Coronary artery (tissue), 2 donors: ENCODE measurements at regions not wholly inside any gene's neighbourhood (a gene's known extent, or its start where the extent isn't known, plus 50 kb on each side); places are given as distances from the start of the nearest gene placed in this dataset.

Experiments
- DNase-seq: peaks from one replicate; pipeline ENCODE4 v3.0.0-alpha.2; 2017; ENCODE audit warnings: low spot score
- H3K27ac ChIP-seq, 2 donors: fragments of 200-600 bp; sonication (generic); one replicate each; pipeline ENCODE4 v1.5.1; 2016 to 2019
- H3K4me3 ChIP-seq: fragments of 200-600 bp; sonication (generic); 2 replicates; pipeline ENCODE4 v1.5.1; 2016; ENCODE audit warnings: mild to moderate bottlenecking, moderate library complexity
- TF ChIP-seq, protein P1 (sequence below): fragments of 200-600 bp; sonication (generic); IDR thresholded peaks from one replicate; pipeline ENCODE4 v1.5.1; 2019; ENCODE audit warnings: antibody characterized with exemption

DNA sequence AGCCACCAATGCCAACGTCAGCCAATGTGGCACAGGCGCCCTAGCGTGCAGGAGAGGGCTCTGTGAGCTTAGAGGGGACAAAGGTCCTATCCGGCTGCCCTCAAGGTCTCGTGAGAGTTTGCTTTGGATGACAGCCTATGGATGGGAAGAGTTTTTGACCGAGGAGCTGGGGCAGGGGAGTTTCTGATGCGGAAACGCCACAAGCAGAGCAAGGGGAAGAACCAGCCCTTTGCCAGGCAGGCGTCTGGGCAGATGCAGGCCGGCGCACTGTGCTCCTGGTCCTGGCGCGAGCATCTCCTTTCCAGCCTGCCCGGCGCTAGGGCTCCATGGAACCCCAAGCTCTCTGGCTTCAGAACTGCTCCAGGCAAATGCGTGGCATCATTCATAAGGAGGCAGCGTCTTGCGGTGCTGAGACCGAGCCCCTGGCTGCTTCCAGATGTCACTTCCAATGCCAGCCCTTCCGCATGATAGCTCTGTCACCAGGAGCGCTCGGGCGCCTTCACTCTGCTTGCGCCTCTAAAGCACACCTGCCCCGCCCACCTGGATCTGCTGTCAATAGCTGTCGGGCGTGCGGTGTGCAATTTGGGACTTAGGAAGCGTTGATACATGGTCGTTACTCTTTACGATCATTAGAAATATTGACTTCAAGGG, 374.9 kb upstream of the IRX1 start:
- no peak for DNase-seq
- H3K4me3 ChIP-seq, result no peak overlapping the region
- TF ChIP-seq, protein P1, sequence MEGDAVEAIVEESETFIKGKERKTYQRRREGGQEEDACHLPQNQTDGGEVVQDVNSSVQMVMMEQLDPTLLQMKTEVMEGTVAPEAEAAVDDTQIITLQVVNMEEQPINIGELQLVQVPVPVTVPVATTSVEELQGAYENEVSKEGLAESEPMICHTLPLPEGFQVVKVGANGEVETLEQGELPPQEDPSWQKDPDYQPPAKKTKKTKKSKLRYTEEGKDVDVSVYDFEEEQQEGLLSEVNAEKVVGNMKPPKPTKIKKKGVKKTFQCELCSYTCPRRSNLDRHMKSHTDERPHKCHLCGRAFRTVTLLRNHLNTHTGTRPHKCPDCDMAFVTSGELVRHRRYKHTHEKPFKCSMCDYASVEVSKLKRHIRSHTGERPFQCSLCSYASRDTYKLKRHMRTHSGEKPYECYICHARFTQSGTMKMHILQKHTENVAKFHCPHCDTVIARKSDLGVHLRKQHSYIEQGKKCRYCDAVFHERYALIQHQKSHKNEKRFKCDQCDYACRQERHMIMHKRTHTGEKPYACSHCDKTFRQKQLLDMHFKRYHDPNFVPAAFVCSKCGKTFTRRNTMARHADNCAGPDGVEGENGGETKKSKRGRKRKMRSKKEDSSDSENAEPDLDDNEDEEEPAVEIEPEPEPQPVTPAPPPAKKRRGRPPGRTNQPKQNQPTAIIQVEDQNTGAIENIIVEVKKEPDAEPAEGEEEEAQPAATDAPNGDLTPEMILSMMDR, result no peak
- no peak overlapping the region for H3K27ac ChIP-seq

DNA sequence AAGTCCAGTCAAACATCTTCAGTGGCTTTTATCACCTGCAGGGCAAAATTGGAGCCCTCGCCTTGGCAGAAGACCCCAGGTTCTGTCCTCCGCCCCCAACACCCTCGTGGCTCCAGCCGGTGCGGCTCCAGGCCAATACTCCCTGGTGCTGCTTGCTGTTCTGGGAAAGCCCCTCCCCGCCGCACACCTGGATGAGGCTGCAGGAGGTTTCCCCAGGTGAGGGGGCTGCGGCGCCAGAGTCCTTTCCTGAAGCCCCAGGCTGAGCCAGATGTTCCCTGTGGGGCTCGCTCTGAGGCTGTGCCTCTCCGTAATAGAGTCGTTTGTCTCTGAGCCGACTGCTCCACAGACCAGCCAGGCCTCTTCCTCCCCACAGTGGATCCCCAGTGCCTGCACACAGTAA, 375.4 kb upstream of the IRX1 start:
- no peak overlapping the region for H3K4me3 ChIP-seq
- peak; percentile 62 for DNase-seq
- TF ChIP-seq, protein P1, result no peak
- H3K27ac ChIP-seq, result no peak overlapping the region

DNA sequence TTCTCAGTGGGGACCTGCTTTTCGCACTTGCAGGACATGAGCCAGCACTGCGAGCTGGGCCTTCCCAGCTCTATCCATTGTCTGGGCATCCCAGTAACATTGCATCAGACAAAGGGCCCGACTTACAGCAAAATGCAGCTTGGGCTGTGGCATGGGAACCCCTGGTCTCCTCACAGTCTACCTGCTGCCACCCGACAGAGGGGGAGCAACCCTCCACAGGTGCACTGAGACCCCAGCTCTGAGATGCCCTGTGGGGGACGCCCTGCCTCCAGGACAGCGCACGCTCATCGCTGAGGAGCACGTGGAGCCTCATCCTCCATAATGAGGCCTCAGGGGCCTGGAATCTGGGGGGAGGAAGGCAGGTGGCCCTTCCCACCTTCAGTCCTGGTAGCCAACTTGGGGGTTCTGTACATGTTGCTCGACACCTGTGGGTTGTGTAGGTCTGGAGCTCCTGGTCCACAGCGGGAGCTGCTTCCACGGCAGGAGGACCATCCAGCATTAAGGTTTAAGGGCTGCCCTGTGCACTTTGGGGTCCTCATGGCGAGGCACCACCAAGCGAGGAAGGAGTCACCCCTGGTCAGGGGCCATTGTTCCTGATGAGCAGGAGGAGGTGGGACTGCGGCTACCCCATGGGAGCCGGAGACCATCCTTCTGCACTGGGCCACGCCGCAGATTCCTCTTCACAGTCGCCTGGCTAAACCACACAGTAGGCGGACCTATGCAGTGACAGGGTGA, 376.5 kb upstream of the IRX1 start:
- Histone ChIP-seq H3K27ac (no peak overlapping the region), H3K4me3 (no peak overlapping the region)
- TF ChIP-seq, protein P1, result no peak
- peak; percentile 60 for DNase-seq

GRCh38 chr5:3217771-3218495, 377.7 kb upstream of the IRX1 start:
- Histone ChIP-seq H3K27ac (no peak overlapping the region), H3K4me3 (no peak overlapping the region)
- TF ChIP-seq, protein P1, result no peak
- DNase-seq, result peak; percentile 58

DNA sequence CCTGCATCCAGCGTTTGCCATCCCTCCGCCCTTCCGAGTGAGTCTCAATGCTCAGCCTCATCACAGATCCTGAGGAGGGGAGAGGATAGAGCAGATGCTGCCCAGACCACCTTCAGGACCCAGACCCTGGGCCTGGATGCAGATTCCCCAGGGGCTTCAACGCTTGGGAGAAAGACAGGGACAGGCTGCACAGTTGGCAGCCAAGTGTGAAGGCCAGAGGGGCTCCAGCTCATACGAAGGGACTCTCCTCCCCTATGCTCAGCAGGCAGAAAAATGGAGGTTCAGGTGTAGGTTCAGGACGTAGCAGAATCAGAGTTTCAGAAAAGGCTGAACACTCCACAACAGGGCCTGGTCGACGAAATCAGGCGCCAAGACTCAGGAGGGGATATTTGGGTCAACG, 378.5 kb upstream of the IRX1 start:
- Histone ChIP-seq H3K27ac (no peak overlapping the region), H3K4me3 (no peak overlapping the region)
- TF ChIP-seq, protein P1, result no peak
- no peak for DNase-seq

DNA sequence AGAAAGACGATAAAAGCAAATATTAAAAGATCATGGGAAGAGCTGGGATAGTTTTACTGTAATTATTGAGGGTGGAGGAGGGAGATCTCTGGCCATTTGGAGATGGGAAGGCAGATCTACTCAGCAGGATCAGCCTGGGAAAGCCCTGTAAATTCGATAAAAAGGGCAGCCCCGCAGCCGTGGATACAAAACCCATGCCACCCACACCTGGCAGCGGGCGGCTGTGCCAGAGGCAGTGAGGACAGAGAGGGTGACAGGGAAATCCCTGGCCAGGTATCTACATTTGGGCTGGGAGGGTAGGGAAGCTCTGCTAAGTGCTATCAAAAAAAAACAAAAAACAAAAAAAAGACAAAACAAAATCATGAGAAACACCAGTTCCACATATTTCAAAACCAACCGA, 379.2 kb upstream of the IRX1 start:
- Histone ChIP-seq H3K27ac (no peak overlapping the region), H3K4me3 (no peak overlapping the region)
- no peak for DNase-seq
- TF ChIP-seq, protein P1, result no peak
